HG03045 (cell line): ENCODE measurements at regions not wholly inside any gene's neighbourhood (a gene's known extent, or its start where the extent isn't known, plus 50 kb on each side); places are given as distances from the start of the nearest gene placed in this dataset.
"Not testable (repeated sequence)": the region's sequence is repeated elsewhere in the genome, so short reads cannot be mapped to it uniquely, and the experiment has no call there.

Source experiments
- ATAC-seq: cut with Tn5 transposase; IDR thresholded peaks from one replicate; pipeline ENCODE4 v1.9.1; 2021; ENCODE audit warnings: mild to moderate bottlenecking, moderate library complexity; ENCODE audit not compliant: unreplicated experiment

DNA sequence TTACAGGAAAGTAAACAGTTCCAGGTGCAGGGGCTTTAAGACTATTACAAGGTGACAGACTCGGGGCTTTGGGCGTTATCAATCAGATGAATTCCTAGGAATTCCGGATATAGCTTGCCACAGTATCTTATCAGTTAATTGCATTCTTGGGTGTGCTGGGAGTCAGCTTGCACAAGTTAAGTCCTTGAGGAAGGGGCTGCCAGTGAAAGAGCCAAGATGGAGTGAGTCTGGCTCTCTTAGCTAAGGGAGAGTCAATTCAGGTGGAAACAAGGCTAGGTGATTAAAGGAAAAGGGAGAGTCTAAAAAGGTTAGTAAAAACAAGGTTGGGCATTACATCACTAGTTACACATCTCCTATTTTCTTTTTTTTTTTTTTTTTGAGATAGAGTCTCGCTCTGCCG, 199.8 kb upstream of the PRSS16 start:
- ATAC-seq: not testable (repeated sequence)

GRCh38 chr6:27049863-27050781, 197.4 kb upstream of the PRSS16 start:
- no peak for ATAC-seq

GRCh38 chr6:27052082-27052730, 195.3 kb upstream of the PRSS16 start:
- not testable (repeated sequence) for ATAC-seq

DNA sequence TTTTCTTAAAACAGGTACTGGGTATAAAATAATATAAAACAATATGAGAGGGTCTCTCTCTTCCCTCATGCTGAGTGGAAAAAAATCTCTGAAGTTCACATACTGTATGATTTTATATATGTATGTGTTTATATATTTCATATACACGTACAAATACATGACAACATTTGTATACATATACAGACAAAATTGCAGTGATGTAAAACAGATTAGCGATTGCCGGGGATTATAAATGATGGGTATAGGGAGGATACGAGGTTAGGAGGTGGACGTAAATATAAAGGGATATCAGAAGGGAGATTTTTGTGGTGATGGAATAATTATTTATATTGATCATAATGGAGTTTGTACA, 194.8 kb upstream of the PRSS16 start:
- no peak for ATAC-seq

- no peak for ATAC-seq
Measured at GRCh38 chr6:27053738-27054137, 193.8 kb upstream of the PRSS16 start.

DNA sequence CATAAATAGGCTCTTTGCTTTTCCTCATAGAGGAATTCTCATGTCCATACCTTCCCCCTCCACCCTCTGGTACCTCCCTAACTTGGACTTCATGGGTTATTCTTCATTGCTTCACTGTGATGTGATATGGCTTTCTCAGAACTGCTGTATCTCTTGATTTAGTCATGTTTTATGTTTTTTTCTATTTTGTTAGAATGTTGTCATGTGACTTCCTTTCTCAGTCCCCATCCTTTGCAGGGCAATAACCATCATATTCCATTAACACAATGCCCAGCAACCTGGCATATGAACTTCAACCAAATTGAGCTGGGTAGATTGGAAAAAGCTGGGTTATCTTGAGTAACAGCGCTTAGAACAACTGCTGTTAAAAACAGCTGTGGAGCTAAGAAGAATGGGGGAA, 190.9 kb upstream of the PRSS16 start:
- ATAC-seq: no peak

- no peak for ATAC-seq
Measured at GRCh38 chr6:27059621-27060425, 187.7 kb upstream of the PRSS16 start.

DNA sequence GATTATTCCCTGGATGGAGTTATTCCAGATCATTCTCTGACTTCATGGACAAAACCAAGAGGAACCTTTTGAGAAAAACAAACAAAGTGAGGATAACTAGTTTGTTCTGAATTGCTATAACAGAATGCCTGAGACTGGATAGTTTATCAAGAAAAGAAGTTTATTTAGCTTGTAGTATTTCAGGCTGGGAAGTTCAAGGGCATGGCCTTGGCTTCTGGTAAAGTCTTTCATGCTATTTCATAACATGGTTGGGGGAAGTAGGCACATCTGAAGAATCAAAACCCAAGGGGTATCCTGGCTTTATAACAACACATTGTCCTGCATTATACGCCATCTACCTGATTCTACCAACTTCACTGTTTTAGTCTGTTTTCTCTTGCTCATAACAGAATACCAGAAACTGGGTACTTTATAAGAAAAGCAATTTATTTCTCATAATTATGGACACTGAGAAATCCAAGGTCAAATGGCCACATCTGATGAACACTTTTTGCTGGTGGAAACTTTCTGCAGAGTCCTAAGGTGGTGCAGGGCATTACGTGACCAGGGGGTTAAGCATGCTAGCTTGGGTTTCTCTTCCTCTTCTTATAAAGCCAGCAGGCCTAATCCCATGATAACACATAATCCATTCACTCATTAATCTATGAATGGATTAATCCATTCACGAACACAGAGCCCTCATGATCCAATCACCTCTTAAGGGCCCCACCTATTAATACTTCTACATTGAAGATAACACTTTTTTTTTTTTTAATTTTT, 186.1 kb upstream of the PRSS16 start:
- no peak for ATAC-seq

DNA sequence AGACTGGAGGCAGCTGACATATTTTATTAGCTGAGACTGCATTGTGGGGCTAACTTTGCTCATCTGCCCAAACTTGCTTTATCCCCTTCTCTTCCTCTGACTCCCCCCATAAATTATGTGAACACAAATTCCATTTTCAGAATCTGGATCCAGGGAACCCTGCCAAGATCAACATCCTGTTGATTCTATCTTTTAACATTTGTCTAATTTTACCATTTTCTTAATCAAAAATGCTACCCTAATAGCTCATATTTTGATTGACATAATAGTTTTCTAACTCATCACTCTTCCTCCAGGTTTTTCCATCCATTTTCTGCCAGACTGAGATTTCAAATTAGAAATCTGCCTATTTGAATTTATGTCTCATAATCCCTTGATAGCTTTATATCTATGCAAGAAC, 184.7 kb upstream of the PRSS16 start:
- ATAC-seq: no peak

DNA sequence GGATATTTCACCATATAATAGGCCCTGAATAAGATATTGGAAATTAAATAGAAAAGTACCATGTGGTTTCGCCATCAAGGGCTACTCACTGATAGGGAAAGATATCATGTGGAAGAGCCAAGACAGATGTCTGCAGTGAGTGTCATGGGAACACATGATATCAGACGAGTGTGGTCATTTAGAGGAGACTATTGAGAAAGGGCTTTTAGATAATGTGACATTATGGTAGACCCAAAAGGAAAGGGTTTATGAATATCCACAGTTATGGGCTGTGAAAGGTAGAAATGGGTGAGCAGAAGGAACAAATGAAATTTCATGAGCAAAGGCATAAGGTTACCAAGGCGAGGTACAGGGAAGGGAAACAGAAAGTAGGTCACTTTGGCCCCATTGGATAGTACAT, 182.3 kb upstream of the PRSS16 start:
- no peak for ATAC-seq

GRCh38 chr6:27066381-27066780, 181.1 kb upstream of the PRSS16 start:
- no peak for ATAC-seq

DNA sequence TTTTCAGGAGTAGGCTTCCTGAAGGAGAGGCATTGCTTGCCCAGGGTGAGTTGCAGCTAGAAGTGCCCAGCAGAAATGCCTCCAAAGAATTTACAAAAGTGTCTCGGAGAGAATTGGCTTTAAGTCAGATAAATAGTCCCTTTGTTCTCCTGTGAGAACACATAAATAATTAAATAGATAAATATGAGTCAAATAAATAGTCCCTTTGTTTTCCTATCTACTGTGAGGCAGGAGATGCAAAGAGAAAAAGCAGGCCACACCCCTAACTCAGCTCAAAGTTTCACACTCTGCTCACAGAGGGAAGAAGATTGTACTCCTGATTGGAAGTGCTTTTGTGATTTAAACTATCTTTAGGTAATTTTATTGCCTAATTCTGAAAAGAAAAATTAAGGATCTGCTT, 180.7 kb upstream of the PRSS16 start:
- ATAC-seq: no peak

DNA sequence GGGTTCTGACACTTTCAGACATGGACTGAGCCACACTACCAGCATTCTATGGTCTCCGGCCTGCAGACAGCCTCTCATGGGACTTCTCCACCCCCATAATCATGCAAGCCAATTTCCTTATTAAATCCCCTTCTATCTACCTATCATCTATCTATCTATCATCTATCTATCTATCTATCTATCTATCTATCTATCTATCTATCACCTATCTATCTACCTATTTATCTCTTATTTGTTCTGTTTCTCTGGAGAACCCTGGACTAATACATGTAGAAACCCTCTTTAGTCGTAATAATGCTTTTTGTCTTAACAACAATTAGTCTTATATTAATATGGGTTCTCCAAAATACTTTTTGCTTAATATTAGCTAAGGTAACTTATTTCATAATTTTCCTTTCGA, 174.1 kb upstream of the PRSS16 start:
- ATAC-seq: no peak

DNA sequence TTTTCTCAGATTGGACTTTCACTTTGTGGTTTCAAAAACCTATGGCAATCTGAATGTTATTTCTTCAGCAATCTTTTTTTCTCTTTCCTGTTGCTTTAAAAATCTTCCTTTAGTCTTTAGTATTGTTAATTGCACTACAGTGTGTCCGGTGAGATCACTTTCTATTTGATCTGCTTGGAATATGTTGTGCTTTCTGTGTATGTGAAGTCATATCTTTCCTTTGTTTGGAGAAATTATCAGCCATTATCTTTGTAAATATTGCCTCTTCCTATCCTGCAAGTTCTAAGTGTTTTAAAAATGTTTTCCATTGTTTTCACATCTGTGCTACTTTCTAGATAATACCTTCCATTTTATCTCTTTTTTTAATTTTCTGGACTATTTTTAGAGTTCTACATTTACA, 171.4 kb upstream of the PRSS16 start:
- no peak for ATAC-seq

DNA sequence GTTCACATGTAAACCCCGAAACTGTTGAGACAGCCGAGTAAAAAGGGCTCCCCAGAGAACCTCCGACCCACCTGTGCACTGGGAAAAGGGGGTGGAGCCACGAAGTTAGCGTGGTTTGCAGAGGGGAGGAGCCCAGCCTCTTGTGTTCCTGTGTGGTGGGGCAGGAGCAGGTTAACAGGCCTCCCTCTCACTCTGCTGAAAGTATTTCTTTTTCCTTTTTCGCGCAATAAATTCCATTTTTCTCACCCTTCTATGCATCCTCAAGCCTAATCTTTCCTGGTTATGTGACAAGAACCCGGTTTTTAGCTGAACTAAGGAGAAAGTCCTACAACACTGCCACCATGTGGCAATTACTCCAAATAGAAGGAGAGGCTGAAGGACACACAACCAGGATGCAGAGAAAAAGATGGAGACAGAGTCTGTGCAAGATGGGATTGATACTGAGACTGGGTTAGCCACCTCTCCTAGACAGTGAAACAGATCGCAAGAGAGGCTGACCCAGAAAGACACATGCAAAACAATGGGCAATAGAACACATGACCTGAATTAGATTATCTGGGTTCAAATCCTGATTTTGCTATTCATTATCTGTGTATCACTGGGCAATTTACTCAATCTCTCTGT, 168.7 kb upstream of the PRSS16 start:
- ATAC-seq: peak; percentile 69

- ATAC-seq: no peak
Measured at GRCh38 chr6:27081188-27081587, 166.3 kb upstream of the PRSS16 start.

DNA sequence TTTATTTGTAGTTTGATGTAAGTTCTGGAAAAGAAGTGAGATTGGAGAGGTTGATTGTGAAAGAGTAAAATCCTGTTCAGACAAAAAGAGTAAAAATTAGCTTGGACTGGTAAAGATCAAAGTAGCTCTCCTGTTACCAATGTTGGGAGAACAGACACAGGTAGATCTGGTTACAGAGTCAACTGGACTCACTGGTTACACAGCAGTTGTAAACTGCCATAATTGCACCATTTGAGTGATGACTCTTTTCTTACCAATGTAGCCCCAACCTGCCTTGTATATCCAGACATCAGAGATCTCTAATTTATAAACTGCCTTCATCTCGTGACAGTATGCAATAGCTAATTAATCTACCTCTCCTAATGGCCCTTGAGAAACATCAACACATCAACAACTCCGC, 165.6 kb upstream of the PRSS16 start:
- ATAC-seq: no peak

- ATAC-seq: no peak
Measured at GRCh38 chr6:27088068-27088467, 159.4 kb upstream of the PRSS16 start.

DNA sequence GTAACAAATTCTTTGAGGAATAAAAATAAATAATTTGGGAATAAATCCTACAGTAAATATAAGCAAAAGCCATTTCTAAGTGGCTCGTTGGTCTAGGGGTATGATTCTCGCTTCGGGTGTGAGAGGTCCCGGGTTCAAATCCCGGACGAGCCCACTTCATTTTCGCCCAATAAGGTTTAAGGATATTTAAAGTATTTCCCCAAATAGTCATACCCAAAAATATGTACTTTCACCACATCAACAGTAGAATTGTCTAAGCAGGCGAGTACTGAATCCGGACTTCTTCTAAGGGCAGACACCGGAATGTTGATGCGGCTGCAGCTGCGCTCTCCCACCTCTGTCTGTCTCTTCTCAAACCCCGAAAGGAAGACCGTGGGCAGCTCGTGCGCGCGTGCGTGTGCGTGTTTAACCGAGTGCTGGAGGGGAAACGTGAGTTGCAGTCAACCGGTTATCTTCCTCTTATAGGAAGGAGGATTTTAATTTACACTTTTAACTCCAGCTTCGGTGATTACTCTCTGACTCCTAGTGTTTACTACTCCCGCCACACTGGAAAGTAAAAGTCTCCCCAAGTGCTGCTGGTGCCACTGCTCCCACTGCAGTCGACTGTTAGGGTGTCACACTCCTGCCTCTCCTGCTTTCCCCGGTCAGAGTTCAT, 155.7 kb upstream of the PRSS16 start:
- ATAC-seq: peak; percentile 57

- no peak for ATAC-seq
Measured at GRCh38 chr6:27092316-27092692, 155.2 kb upstream of the PRSS16 start.
